HS-27A (cell line): ENCODE measurements at regions not wholly inside any gene's neighbourhood (a gene's known extent, or its start where the extent isn't known, plus 50 kb on each side); places are given as distances from the start of the nearest gene placed in this dataset.

ENCODE experiments used
- DNase-seq: peaks from one replicate; pipeline ENCODE4 v3.0.0-alpha.2; 2012; ENCODE audit warnings: low read depth, missing footprints

GRCh38 chr18:10057894-10058791 is 144.3 kb downstream of the VAPA start:
- DNase-seq, result peak; percentile 81

GRCh38 chr18:10059610-10060468 is 146.0 kb downstream of the VAPA start:
- no peak for DNase-seq

- DNase-seq, result no peak
These were observed 146.6 kb downstream of the VAPA start for GRCh38 chr18:10060469-10060782.

- no peak for DNase-seq
These were observed 147.0 kb downstream of the VAPA start for GRCh38 chr18:10060841-10061240.

GRCh38 chr18:10061566-10062140 is 147.8 kb downstream of the VAPA start:
- DNase-seq, result no peak

- DNase-seq, result no peak
These were observed 148.8 kb downstream of the VAPA start for GRCh38 chr18:10062302-10063300.

- DNase-seq, result no peak
These were observed 149.7 kb downstream of the VAPA start for GRCh38 chr18:10063489-10063888.

- no peak for DNase-seq
These were observed 150.5 kb downstream of the VAPA start for GRCh38 chr18:10064267-10064666.

GRCh38 chr18:10065296-10065695 is 151.5 kb downstream of the VAPA start:
- no peak for DNase-seq

GRCh38 chr18:10067670-10068659 is 154.1 kb downstream of the VAPA start:
- no peak for DNase-seq

GRCh38 chr18:10068766-10069567 is 155.2 kb downstream of the VAPA start:
- no peak for DNase-seq

GRCh38 chr18:10070561-10071000 is 156.8 kb downstream of the VAPA start:
- no peak for DNase-seq

GRCh38 chr18:10072671-10073175 is 158.9 kb downstream of the VAPA start:
- DNase-seq, result no peak

- DNase-seq, result no peak
These were observed 160.3 kb downstream of the VAPA start for GRCh38 chr18:10074110-10074509.

GRCh38 chr18:10074728-10075127 is 160.9 kb downstream of the VAPA start:
- DNase-seq, result no peak

GRCh38 chr18:10076502-10077030 is 162.8 kb downstream of the VAPA start:
- DNase-seq, result no peak

- DNase-seq, result no peak
These were observed 164.2 kb downstream of the VAPA start for GRCh38 chr18:10077986-10078385.

GRCh38 chr18:10080372-10080771 is 166.6 kb downstream of the VAPA start:
- no peak for DNase-seq

GRCh38 chr18:10081492-10081891 is 167.7 kb downstream of the VAPA start:
- no peak for DNase-seq
